ENCODE measurements at regions not wholly inside any gene's neighbourhood (a gene's known extent, or its start where the extent isn't known, plus 50 kb on each side); places are given as distances from the start of the nearest gene placed in this dataset.

GRCh38 chr20:11041396-11041795, 367.6 kb upstream of the JAG1 start:
- no peak for DNase-seq (ENCODE audit: low spot score)

- no peak for DNase-seq (ENCODE audit: low spot score)
Measured at GRCh38 chr20:11043001-11043400, 369.2 kb upstream of the JAG1 start.

- no peak for DNase-seq (ENCODE audit: low spot score)
Measured at GRCh38 chr20:11044561-11044960, 370.8 kb upstream of the JAG1 start.

- DNase-seq (ENCODE audit: low spot score), result no peak
Measured at GRCh38 chr20:11045412-11046175, 371.8 kb upstream of the JAG1 start.

- no peak for DNase-seq (ENCODE audit: low spot score)
Measured at GRCh38 chr20:11047559-11047958, 373.8 kb upstream of the JAG1 start.

GRCh38 chr20:11048739-11049138, 374.9 kb upstream of the JAG1 start:
- DNase-seq (ENCODE audit: low spot score), result no peak

GRCh38 chr20:11050350-11050749, 376.6 kb upstream of the JAG1 start:
- DNase-seq (ENCODE audit: low spot score), result no peak

- DNase-seq (ENCODE audit: low spot score), result no peak
Measured at GRCh38 chr20:11051136-11051535, 377.3 kb upstream of the JAG1 start.

GRCh38 chr20:11053310-11053709, 379.5 kb upstream of the JAG1 start:
- no peak for DNase-seq (ENCODE audit: low spot score)

- DNase-seq (ENCODE audit: low spot score), result no peak
Measured at GRCh38 chr20:11054266-11054993, 380.6 kb upstream of the JAG1 start.

GRCh38 chr20:11056414-11056813, 382.6 kb upstream of the JAG1 start:
- no peak for DNase-seq (ENCODE audit: low spot score)

GRCh38 chr20:11057624-11058023, 383.8 kb upstream of the JAG1 start:
- no peak for DNase-seq (ENCODE audit: low spot score)

GRCh38 chr20:11059659-11060058, 385.9 kb upstream of the JAG1 start:
- no peak for DNase-seq (ENCODE audit: low spot score)

- no peak for DNase-seq (ENCODE audit: low spot score)
Measured at GRCh38 chr20:11060423-11061185, 386.8 kb upstream of the JAG1 start.

- DNase-seq (ENCODE audit: low spot score), result no peak
Measured at GRCh38 chr20:11063444-11063843, 389.6 kb upstream of the JAG1 start.

- no peak for DNase-seq (ENCODE audit: low spot score)
Measured at GRCh38 chr20:11064946-11065345, 391.1 kb upstream of the JAG1 start.

- no peak for DNase-seq (ENCODE audit: low spot score)
Measured at GRCh38 chr20:11067359-11067758, 393.6 kb upstream of the JAG1 start.

GRCh38 chr20:11072982-11073381, 399.2 kb upstream of the JAG1 start:
- no peak for DNase-seq (ENCODE audit: low spot score)

GRCh38 chr20:11076434-11077105, 402.8 kb upstream of the JAG1 start:
- no peak for DNase-seq (ENCODE audit: low spot score)

GRCh38 chr20:11077226-11077625, 403.4 kb upstream of the JAG1 start:
- DNase-seq (ENCODE audit: low spot score), result no peak

- no peak for DNase-seq (ENCODE audit: low spot score)
Measured at GRCh38 chr20:11080010-11080409, 406.2 kb upstream of the JAG1 start.

- no peak for DNase-seq (ENCODE audit: low spot score)
Measured at GRCh38 chr20:11080781-11081377, 407.1 kb upstream of the JAG1 start.
